Lung (tissue), 11 donors: ENCODE measurements at regions not wholly inside any gene's neighbourhood (a gene's known extent, or its start where the extent isn't known, plus 50 kb on each side); places are given as distances from the start of the nearest gene placed in this dataset.

Experiments
- ATAC-seq: fragments of 200-7000 bp; cut with Tn5 transposase; one replicate; pipeline ENCODE4 v1.9.1; 2020; ENCODE audit warnings: moderate number of reproducible peaks; ENCODE audit not compliant: insufficient read depth, low FRiP score
- DNase-seq, 3 donors: peaks; one replicate each; pipeline ENCODE4 v3.0.0-alpha.2; 2013 to 2017
- H3K27ac ChIP-seq, 2 donors: one replicate each; pipeline ENCODE4 v1.5.1; 2013; ENCODE audit warnings: mild to moderate bottlenecking in 2 of 2, moderate library complexity in 2 of 2, control low read depth in 1 of 2, inconsistent platforms in 1 of 2, low read depth in 1 of 2, low read length in 1 of 2
- H3K27me3 ChIP-seq, 3 donors: one replicate each; pipeline ENCODE4 v1.5.1; 2013; ENCODE audit warnings: low read length in 2 of 3; ENCODE audit not compliant: control insufficient read depth in 3 of 3, insufficient read depth in 3 of 3
- H3K36me3 ChIP-seq, 4 donors: one replicate each; pipeline ENCODE4 v1.5.1; 2013; ENCODE audit warnings: low read length in 4 of 4, mild to moderate bottlenecking in 1 of 4, moderate library complexity in 1 of 4; ENCODE audit not compliant: control insufficient read depth in 4 of 4, insufficient read depth in 4 of 4
- H3K4me1 ChIP-seq, 5 donors: one replicate each; pipeline ENCODE4 v1.5.1; 2013; ENCODE audit warnings: low read length in 5 of 5, mild to moderate bottlenecking in 2 of 5, moderate library complexity in 1 of 5; ENCODE audit not compliant: control insufficient read depth in 5 of 5, insufficient read depth in 5 of 5
- H3K4me3 ChIP-seq: one replicate; pipeline ENCODE4 v1.5.1; 2013; ENCODE audit warnings: mild to moderate bottlenecking, control low read depth, moderate library complexity
- H3K9ac ChIP-seq, 2 donors: one replicate each; pipeline ENCODE4 v1.5.1; 2013; ENCODE audit warnings: low read length in 2 of 2, control low read depth in 1 of 2; ENCODE audit not compliant: insufficient read depth in 1 of 2
- H3K9me3 ChIP-seq, 4 donors: one replicate each; pipeline ENCODE4 v1.5.1; 2013; ENCODE audit warnings: low read length in 3 of 4, mild to moderate bottlenecking in 1 of 4, moderate library complexity in 1 of 4; ENCODE audit not compliant: control insufficient read depth in 4 of 4, insufficient read depth in 3 of 4
- CTCF ChIP-seq: IDR thresholded peaks from 2 replicates; pipeline ENCODE4 v1.5.1; 2012; ENCODE audit warnings: mild to moderate bottlenecking; ENCODE audit errors: control extremely low read depth, extremely low read depth
- WGBS, 2 donors: extraction: QIAGEN DNeasy Blood & Tissue Kit; methylation state at CpG; one replicate each; pipeline ENCODE4 v1.1.7; 2013; 5-methylcytosine and 5-hydroxymethylcytosine counted together
- donor health status: control.
- donor health status: control.
- donor health status: Bipolar disorder and iron deficiency.
- donor health status: healthy.
- donor health status: DM: yes; HTN: yes; CAD: no.

DNA sequence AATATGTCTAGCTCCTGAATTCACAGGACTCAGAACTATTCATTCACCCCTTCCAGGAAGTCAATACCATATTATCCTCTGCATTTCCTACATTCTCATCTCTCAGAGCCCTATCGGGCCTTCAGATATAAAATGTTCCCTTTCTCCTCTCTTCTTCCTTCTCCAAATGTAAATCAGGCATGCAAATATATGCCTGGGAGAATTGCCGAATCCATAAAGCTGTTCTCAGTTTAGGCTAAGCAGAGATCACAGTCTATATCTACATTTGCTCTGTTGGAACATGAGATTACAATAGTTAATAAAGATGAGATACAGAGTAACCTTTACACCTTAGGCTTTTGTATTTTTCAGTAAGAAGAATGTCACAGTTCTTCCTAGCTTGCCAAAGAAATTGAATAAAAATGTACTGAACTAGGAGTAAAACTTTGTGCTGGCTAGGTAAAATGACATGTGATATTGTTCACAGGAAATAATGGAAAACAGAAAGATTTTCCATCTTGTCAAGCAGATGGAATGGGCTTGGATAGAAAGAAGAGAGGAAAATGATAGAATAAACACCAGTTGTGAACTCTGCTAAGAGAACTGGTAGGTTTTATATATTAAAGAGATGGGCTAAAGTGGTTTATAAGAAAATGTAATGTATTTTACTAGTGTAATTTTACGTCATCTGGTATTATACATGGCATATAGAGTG lies 161.5 kb downstream of the NRIP1 start:
- WGBS, 2 donors, result 93 to 97% methylated on average over 3 of the region's 3 CpGs
- Histone ChIP-seq H3K27me3 (no peaks in the 10 kb centered on the region), H3K36me3 (no peaks in the 10 kb centered on the region), H3K27ac (no peak overlapping the region), H3K9ac (no peak overlapping the region), H3K4me1 (no peaks in the 10 kb centered on the region), H3K4me3 (no peak overlapping the region), H3K9me3 (no peaks in the 10 kb centered on the region)
- TF ChIP-seq CTCF, result no peak
- DNase-seq (no peak), ATAC-seq (no peak)

DNA sequence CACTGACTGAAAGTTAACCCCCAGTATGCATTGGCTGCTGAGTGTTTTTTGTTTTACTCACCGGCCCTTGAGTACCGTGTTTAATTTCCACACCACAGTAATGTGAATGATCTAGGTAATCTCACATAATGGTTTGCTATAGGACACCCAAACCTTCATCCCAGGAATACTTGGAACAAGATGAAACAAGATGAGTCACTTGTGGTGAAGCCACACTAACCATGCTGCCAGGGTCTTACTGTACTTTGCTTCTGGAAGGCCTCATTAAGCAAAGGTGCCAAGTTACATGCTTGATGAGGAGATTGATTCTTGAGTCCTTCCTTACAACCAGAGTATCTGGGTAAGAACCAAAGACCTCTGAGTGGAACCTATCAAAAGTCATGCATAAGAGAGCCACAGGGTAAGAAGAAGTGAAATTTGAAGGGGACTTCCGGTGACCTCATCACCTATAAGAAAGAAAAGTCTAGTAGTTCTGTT lies 163.3 kb downstream of the NRIP1 start:
- Histone ChIP-seq H3K36me3 (no peaks in the 10 kb centered on the region), H3K4me3 (no peak overlapping the region), H3K9me3 (no peaks in the 10 kb centered on the region), H3K27ac (no peak overlapping the region), H3K27me3 (no peaks in the 10 kb centered on the region), H3K9ac (no peak overlapping the region), H3K4me1 (no peaks in the 10 kb centered on the region)
- DNase-seq (no peak), ATAC-seq (no peak)
- no peak for TF ChIP-seq CTCF
- WGBS, 2 donors, result 83 to 88% methylated on average over 3 of the region's 3 CpGs

- ATAC-seq, result no peak
- 79 to 81% methylated on average over 1 of the region's 1 CpG for WGBS, 2 donors
- Histone ChIP-seq H3K4me3 (no peak overlapping the region), H3K4me1 (no peaks in the 10 kb centered on the region), H3K36me3 (no peaks in the 10 kb centered on the region), H3K9ac (no peak overlapping the region), H3K9me3 (no peaks in the 10 kb centered on the region), H3K27ac (no peak overlapping the region), H3K27me3 (no peaks in the 10 kb centered on the region)
- no peak for DNase-seq
- no peak for TF ChIP-seq CTCF
These were observed 164.2 kb downstream of the NRIP1 start for GRCh38 chr21:14900611-14901010.

- no peak overlapping the region for H3K27ac ChIP-seq
- no peaks in the 10 kb centered on the region for H3K9me3 ChIP-seq
- ATAC-seq (no peak), DNase-seq (no peak)
- H3K9ac ChIP-seq, result no peak overlapping the region
- no peak overlapping the region for H3K4me3 ChIP-seq
- H3K36me3 ChIP-seq, result no peaks in the 10 kb centered on the region
- no peaks in the 10 kb centered on the region for H3K27me3 ChIP-seq
- no peaks in the 10 kb centered on the region for H3K4me1 ChIP-seq
- no peak for TF ChIP-seq CTCF
These were observed 164.7 kb downstream of the NRIP1 start for GRCh38 chr21:14900058-14900457.
